Liver (tissue), 8 donors: ENCODE measurements at regions not wholly inside any gene's neighbourhood (a gene's known extent, or its start where the extent isn't known, plus 50 kb on each side); places are given as distances from the start of the nearest gene placed in this dataset.

Experiments used
- DNase-seq: peaks from one replicate; pipeline ENCODE4 v3.0.0-alpha.2; 2017; ENCODE audit warnings: low spot score
- H3K27ac ChIP-seq, 2 donors: one replicate each; pipeline ENCODE4 v1.7.0; 2013; ENCODE audit warnings: inconsistent platforms in 2 of 2, low read length in 2 of 2, control low read depth in 1 of 2, low read depth in 1 of 2, mild to moderate bottlenecking in 1 of 2
- H3K27me3 ChIP-seq, 4 donors: one replicate each; pipeline versions ENCODE4 v1.6.1 to v1.7.0; 2013; ENCODE audit warnings: low read length in 3 of 4, inconsistent platforms in 1 of 4, mild to moderate bottlenecking in 1 of 4, moderate library complexity in 1 of 4; ENCODE audit not compliant: control insufficient read depth in 4 of 4, insufficient read depth in 4 of 4
- H3K36me3 ChIP-seq, 4 donors: one replicate each; pipeline versions ENCODE4 v1.6.1 to v1.7.0; 2013; ENCODE audit warnings: low read length in 3 of 4, mild to moderate bottlenecking in 3 of 4, low read depth in 1 of 4, moderate library complexity in 1 of 4; ENCODE audit not compliant: control insufficient read depth in 4 of 4, insufficient read depth in 3 of 4
- H3K4me1 ChIP-seq, 4 donors: one replicate each; pipeline versions ENCODE4 v1.6.1 to v1.7.0; 2013; ENCODE audit warnings: low read length in 3 of 4, mild to moderate bottlenecking in 3 of 4, moderate library complexity in 1 of 4; ENCODE audit not compliant: control insufficient read depth in 4 of 4, insufficient read depth in 4 of 4
- H3K4me3 ChIP-seq, 3 donors: one replicate each; pipeline versions ENCODE4 v1.6.1 to v1.7.0; 2013; ENCODE audit warnings: low read length in 3 of 3, control low read depth in 1 of 3, low read depth in 1 of 3, mild to moderate bottlenecking in 1 of 3
- H3K9ac ChIP-seq, 2 donors: one replicate each; pipeline ENCODE4 v1.7.0; 2013; ENCODE audit warnings: low read length in 2 of 2, mild to moderate bottlenecking in 2 of 2, moderate library complexity in 2 of 2, control low read depth in 1 of 2, low read depth in 1 of 2
- H3K9me3 ChIP-seq, 4 donors: one replicate each; pipeline versions ENCODE4 v1.6.1 to v1.7.0; 2013; ENCODE audit warnings: low read length in 3 of 4; ENCODE audit not compliant: control insufficient read depth in 4 of 4
- EGR1 ChIP-seq, 2 donors: IDR thresholded peaks; 2 replicates each; pipeline ENCODE4 v1.6.1; 2016 to 2018; ENCODE audit warnings: antibody characterized with exemption in 2 of 2, low read depth in 2 of 2
- FOXA1 ChIP-seq: IDR thresholded peaks from 2 replicates; pipeline ENCODE4 v1.6.1; 2016; ENCODE audit warnings: antibody characterized with exemption
- HNF4A ChIP-seq, 2 donors: conservative IDR thresholded peaks; 2 replicates each; pipeline ENCODE4 v1.6.1; 2016; ENCODE audit warnings: antibody characterized with exemption in 2 of 2, mild to moderate bottlenecking in 2 of 2
- HNF4G ChIP-seq: IDR thresholded peaks from 2 replicates; pipeline ENCODE4 v1.6.1; 2016; ENCODE audit warnings: antibody characterized with exemption
- NR2F2 ChIP-seq: IDR thresholded peaks from 2 replicates; pipeline ENCODE4 v1.6.1; 2016; ENCODE audit warnings: antibody characterized with exemption
- RAD21 ChIP-seq, 2 donors: IDR thresholded peaks; 2 replicates each; pipeline ENCODE4 v1.6.1; 2016; ENCODE audit warnings: antibody characterized with exemption in 2 of 2, mild to moderate bottlenecking in 2 of 2
- RXRA ChIP-seq, 2 donors: IDR thresholded peaks; 2 replicates each; pipeline ENCODE4 v1.6.1; 2017 to 2018; ENCODE audit warnings: antibody characterized with exemption in 2 of 2, mild to moderate bottlenecking in 1 of 2
- SP1 ChIP-seq: IDR thresholded peaks from 2 replicates; pipeline ENCODE4 v1.6.1; 2018; ENCODE audit warnings: antibody characterized with exemption, mild to moderate bottlenecking
- TAF1 ChIP-seq: conservative IDR thresholded peaks from 2 replicates; pipeline ENCODE4 v1.6.1; 2016; ENCODE audit warnings: antibody characterized with exemption, mild to moderate bottlenecking
- YY1 ChIP-seq: IDR thresholded peaks from 2 replicates; pipeline ENCODE4 v1.6.1; 2016; ENCODE audit warnings: antibody characterized with exemption, mild to moderate bottlenecking
- WGBS: extraction: QIAGEN DNeasy Blood & Tissue Kit; methylation state at CpG from one replicate; pipeline ENCODE4 v1.1.7; 2013; 5-methylcytosine and 5-hydroxymethylcytosine counted together
- TF ChIP-seq, protein P1 (sequence below): fragments of 150-350 bp; IDR thresholded peaks from 2 replicates; pipeline ENCODE4 v1.5.1; 2017; ENCODE audit warnings: improper control_type of control experiment, low read depth, low read length; ENCODE audit not compliant: missing input control
- TF ChIP-seq, protein P2 (sequence below): IDR thresholded peaks from 2 replicates; pipeline ENCODE4 v1.6.1; 2016; ENCODE audit warnings: antibody characterized with exemption
- TF ChIP-seq, protein P3 (sequence below): IDR thresholded peaks from 2 replicates; pipeline ENCODE4 v1.6.1; 2016; ENCODE audit warnings: antibody characterized with exemption, mild to moderate bottlenecking
- TF ChIP-seq, protein P4 (sequence below): IDR thresholded peaks from 2 replicates; pipeline ENCODE4 v1.6.1; 2016; ENCODE audit warnings: antibody characterized with exemption
- donor health status: healthy.
- donor health status: healthy.
- donor health status: healthy.
- donor health status: healthy.
- donor health status: healthy.

DNA sequence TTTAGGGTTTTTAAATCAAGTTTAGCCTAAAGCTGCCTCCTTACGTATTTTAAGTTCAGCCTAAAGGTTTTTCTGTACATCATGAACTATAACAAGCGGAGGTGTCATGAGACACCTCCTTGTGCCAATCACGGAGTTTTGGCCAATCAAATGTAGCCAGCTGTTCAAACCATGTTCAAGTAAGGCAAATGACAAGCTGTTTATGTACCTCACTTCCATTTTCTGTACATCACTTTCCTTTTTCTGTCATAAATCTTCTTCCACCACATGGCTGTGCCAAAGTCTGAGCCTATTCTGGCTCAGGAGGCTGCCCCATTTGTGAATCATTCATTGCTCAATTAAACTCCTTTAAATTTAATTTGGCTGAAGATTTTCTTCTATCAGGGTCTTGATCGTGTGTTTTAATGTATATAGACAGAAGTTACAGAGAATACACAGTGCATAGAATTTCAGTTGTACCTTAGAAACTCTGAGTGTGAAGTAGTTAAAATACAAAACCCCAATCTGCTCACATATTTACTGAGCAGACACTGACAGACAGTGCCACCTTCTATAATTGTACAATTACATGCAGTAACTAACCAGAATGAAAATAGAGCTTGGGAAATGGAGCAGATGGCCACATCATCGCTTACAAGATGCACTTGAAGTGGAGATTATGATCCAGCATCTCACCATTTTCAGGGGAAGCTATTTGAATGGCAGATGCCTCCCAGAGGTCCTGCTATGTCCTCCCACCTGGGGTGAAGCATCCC, 76.9 kb upstream of the LANCL2 start (continued):
- TF ChIP-seq, protein P1, sequence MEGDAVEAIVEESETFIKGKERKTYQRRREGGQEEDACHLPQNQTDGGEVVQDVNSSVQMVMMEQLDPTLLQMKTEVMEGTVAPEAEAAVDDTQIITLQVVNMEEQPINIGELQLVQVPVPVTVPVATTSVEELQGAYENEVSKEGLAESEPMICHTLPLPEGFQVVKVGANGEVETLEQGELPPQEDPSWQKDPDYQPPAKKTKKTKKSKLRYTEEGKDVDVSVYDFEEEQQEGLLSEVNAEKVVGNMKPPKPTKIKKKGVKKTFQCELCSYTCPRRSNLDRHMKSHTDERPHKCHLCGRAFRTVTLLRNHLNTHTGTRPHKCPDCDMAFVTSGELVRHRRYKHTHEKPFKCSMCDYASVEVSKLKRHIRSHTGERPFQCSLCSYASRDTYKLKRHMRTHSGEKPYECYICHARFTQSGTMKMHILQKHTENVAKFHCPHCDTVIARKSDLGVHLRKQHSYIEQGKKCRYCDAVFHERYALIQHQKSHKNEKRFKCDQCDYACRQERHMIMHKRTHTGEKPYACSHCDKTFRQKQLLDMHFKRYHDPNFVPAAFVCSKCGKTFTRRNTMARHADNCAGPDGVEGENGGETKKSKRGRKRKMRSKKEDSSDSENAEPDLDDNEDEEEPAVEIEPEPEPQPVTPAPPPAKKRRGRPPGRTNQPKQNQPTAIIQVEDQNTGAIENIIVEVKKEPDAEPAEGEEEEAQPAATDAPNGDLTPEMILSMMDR, result no peak
- TF ChIP-seq HNF4G, result no peak

DNA sequence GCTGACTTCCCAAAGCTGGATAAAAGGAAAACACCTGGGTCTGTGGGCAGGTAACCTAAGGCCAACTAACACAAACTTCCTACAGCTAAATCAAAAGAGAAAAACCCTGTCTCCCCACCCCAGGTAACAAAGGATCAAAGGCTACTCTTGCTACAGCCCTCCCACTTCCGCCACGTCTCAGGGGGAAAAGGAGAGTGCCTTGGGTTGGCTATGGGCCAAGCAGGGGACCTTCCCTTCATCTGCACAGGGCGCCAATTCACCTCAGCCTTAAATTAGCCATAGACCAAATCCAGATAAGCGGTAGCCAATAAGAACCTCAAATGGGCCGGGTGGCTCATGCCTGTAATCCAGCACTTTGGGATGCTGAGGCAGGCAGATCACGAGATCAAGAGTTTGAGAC, 69.1 kb upstream of the LANCL2 start:
- no peaks in the 10 kb centered on the region for H3K36me3 ChIP-seq
- H3K9me3 ChIP-seq, result no peaks in the 10 kb centered on the region
- 85% methylated on average over 6 of the region's 6 CpGs for WGBS
- no peaks in the 10 kb centered on the region for H3K27me3 ChIP-seq
- H3K9ac ChIP-seq, result no peak overlapping the region
- no peaks in the 10 kb centered on the region for H3K4me1 ChIP-seq
- no peak overlapping the region for H3K27ac ChIP-seq
- TF ChIP-seq FOXA1, result no peak
- no peak overlapping the region for H3K4me3 ChIP-seq
- DNase-seq, result no peak

DNA sequence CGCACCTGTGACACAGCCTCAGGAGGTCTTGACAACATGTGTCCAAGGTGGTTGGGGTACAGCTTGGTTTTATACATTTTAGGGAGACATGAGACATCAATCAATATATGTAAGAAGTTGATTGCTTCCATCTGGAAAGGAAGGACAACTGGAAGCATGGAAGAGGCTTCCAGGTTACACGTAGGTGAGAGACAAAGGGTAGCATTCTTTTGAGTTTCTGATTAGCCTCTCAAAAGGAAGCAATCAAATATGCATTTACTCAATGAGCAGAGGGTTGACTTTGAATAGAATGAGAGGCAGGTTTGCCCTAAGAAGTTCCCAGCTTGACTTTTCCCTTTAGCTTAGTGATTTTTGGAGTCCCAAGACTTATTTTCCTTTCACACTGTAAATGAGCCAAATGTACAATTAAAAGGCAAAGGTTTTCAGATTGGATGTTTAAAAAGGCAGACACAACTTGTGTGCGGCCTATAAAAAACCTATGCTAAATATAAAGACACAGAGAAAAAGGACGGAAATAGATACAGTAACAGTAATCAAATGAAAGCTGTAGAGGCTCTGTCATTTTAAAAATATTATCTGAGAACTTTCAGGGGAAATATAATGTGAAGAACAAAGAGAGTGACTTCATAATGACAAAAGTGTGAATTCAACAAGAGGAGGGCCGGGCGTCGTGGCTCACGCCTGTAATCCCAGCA, 65.7 kb upstream of the LANCL2 start:
- WGBS, result 74% methylated on average over 8 of the region's 8 CpGs

More for the DNA sequence above, 65.7 kb upstream of the LANCL2 start:
- H3K4me1 ChIP-seq, result no peaks in the 10 kb centered on the region
- no peaks in the 10 kb centered on the region for H3K9me3 ChIP-seq
- H3K27me3 ChIP-seq, result peaks cover 0 to 4% (median 0%) of the 10 kb centered on the region in 4 donors
- no peak overlapping the region for H3K27ac ChIP-seq
- TF ChIP-seq, protein P2, sequence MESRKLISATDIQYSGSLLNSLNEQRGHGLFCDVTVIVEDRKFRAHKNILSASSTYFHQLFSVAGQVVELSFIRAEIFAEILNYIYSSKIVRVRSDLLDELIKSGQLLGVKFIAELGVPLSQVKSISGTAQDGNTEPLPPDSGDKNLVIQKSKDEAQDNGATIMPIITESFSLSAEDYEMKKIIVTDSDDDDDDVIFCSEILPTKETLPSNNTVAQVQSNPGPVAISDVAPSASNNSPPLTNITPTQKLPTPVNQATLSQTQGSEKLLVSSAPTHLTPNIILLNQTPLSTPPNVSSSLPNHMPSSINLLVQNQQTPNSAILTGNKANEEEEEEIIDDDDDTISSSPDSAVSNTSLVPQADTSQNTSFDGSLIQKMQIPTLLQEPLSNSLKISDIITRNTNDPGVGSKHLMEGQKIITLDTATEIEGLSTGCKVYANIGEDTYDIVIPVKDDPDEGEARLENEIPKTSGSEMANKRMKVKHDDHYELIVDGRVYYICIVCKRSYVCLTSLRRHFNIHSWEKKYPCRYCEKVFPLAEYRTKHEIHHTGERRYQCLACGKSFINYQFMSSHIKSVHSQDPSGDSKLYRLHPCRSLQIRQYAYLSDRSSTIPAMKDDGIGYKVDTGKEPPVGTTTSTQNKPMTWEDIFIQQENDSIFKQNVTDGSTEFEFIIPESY, result no peak
- TF ChIP-seq, protein P3, sequence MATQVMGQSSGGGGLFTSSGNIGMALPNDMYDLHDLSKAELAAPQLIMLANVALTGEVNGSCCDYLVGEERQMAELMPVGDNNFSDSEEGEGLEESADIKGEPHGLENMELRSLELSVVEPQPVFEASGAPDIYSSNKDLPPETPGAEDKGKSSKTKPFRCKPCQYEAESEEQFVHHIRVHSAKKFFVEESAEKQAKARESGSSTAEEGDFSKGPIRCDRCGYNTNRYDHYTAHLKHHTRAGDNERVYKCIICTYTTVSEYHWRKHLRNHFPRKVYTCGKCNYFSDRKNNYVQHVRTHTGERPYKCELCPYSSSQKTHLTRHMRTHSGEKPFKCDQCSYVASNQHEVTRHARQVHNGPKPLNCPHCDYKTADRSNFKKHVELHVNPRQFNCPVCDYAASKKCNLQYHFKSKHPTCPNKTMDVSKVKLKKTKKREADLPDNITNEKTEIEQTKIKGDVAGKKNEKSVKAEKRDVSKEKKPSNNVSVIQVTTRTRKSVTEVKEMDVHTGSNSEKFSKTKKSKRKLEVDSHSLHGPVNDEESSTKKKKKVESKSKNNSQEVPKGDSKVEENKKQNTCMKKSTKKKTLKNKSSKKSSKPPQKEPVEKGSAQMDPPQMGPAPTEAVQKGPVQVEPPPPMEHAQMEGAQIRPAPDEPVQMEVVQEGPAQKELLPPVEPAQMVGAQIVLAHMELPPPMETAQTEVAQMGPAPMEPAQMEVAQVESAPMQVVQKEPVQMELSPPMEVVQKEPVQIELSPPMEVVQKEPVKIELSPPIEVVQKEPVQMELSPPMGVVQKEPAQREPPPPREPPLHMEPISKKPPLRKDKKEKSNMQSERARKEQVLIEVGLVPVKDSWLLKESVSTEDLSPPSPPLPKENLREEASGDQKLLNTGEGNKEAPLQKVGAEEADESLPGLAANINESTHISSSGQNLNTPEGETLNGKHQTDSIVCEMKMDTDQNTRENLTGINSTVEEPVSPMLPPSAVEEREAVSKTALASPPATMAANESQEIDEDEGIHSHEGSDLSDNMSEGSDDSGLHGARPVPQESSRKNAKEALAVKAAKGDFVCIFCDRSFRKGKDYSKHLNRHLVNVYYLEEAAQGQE, result no peak
- no peak for TF ChIP-seq EGR1 (IDR thresholded peaks at IDR 0.05; ENCODE audit: low read depth in 2 of 2)
- no peak for TF ChIP-seq TAF1
- TF ChIP-seq HNF4A (conservative IDR thresholded peaks at IDR 0.05), result no peak
- TF ChIP-seq RAD21 (IDR thresholded peaks at IDR 0.05), result no peak
- TF ChIP-seq, protein P4, sequence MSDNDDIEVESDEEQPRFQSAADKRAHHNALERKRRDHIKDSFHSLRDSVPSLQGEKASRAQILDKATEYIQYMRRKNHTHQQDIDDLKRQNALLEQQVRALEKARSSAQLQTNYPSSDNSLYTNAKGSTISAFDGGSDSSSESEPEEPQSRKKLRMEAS, result no peak
- no peak for TF ChIP-seq YY1
- TF ChIP-seq, protein P1, result no peak
- no peak for TF ChIP-seq RXRA (IDR thresholded peaks at IDR 0.05)
- TF ChIP-seq NR2F2, result no peak
- no peak for TF ChIP-seq SP1
- no peak overlapping the region for H3K4me3 ChIP-seq
- no peak overlapping the region for H3K9ac ChIP-seq
- no peaks in the 10 kb centered on the region for H3K36me3 ChIP-seq
- no peak for DNase-seq
